Activated CD8-positive, alpha-beta memory T cell treated with anti-CD3 and anti-CD28 coated beads, Interleukin-2, amount 50 U/mL, for 24 hours (primary cell): ENCODE measurements at regions not wholly inside any gene's neighbourhood (a gene's known extent, or its start where the extent isn't known, plus 50 kb on each side); places are given as distances from the start of the nearest gene placed in this dataset.

Source experiments
- DNase-seq: peaks from one replicate; pipeline ENCODE4 v3.0.0-alpha.2; 2020; ENCODE audit errors: extremely low read depth

- no peak for DNase-seq
Measured at GRCh38 chr10:78541481-78542140, 507.9 kb downstream of the RPS24 start.

GRCh38 chr10:78542141-78542489 is 508.5 kb downstream of the RPS24 start:
- no peak for DNase-seq

GRCh38 chr10:78542521-78542920 is 508.9 kb downstream of the RPS24 start:
- no peak for DNase-seq

- no peak for DNase-seq
Measured at GRCh38 chr10:78543031-78543748, 509.5 kb downstream of the RPS24 start.

- DNase-seq, result no peak
Measured at GRCh38 chr10:78543749-78544362, 510.2 kb downstream of the RPS24 start.

GRCh38 chr10:78544423-78545090 is 510.9 kb downstream of the RPS24 start:
- DNase-seq, result no peak

- DNase-seq, result no peak
Measured at GRCh38 chr10:78545756-78546155, 512.1 kb downstream of the RPS24 start.

GRCh38 chr10:78547397-78547796 is 513.7 kb downstream of the RPS24 start:
- DNase-seq, result no peak

- no peak for DNase-seq
Measured at GRCh38 chr10:78547905-78548304, 514.2 kb downstream of the RPS24 start.

- DNase-seq, result no peak
Measured at GRCh38 chr10:78548369-78548768, 514.7 kb downstream of the RPS24 start.

GRCh38 chr10:78549140-78549935 is 515.7 kb downstream of the RPS24 start:
- DNase-seq, result no peak

- no peak for DNase-seq
Measured at GRCh38 chr10:78550090-78550489, 516.4 kb downstream of the RPS24 start.

- DNase-seq, result no peak
Measured at GRCh38 chr10:78550716-78551115, 517.1 kb downstream of the RPS24 start.

- no peak for DNase-seq
Measured at GRCh38 chr10:78551184-78552005, 517.4 kb upstream of the ZMIZ1 start.

- no peak for DNase-seq
Measured at GRCh38 chr10:78552261-78552811, 516.4 kb upstream of the ZMIZ1 start.

- DNase-seq, result no peak
Measured at GRCh38 chr10:78553792-78554191, 515.0 kb upstream of the ZMIZ1 start.

- no peak for DNase-seq
Measured at GRCh38 chr10:78555128-78555527, 513.6 kb upstream of the ZMIZ1 start.

GRCh38 chr10:78556705-78557432 is 511.9 kb upstream of the ZMIZ1 start:
- no peak for DNase-seq

- DNase-seq, result no peak
Measured at GRCh38 chr10:78557433-78557925, 511.3 kb upstream of the ZMIZ1 start.
